ENCODE measurements at regions not wholly inside any gene's neighbourhood (a gene's known extent, or its start where the extent isn't known, plus 50 kb on each side); places are given as distances from the start of the nearest gene placed in this dataset.

DNA sequence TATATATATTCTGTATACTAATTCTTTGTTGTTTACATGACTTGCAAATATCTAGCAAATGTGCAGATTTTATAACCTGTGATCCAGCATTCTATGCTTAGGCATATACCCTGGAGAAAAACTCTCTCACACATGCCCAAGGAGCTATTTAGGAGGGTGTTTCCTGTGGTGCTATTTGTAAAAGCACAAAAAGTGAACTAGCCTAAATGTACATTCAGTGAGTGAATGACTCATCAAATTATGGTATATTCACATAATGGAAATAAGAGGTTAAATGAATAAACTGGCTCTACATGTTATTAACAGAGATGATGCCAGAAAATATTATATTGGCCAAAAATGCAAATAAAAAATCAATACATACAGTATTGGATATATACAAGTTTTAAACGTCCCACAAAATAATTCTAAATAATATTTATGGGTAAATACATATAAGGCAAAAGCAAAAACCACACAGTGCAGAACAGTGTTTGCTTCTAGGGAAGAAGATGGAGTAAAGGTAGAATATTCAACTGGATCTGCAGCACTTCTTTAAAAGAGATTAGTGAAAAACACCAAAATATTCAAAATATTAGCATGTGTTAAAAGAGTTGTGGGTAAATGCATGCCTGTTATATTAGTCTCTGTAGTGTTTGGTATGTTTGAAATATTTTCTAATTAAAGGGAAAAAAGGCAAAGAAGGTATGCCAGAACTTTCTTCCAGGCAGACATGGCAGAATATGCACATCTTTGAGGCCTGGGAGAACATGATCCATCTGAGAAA is 344.7 kb downstream of the KLF5 start:
- no peak for TF ChIP-seq CTCF (IDR thresholded peaks at IDR 0.05)
- no peak for TF ChIP-seq POLR2A (IDR thresholded peaks at IDR 0.05)

All from body of pancreas (tissue), 4 donors.